WTC11 (cell line): ENCODE measurements at regions not wholly inside any gene's neighbourhood (a gene's known extent, or its start where the extent isn't known, plus 50 kb on each side); places are given as distances from the start of the nearest gene placed in this dataset.

Experiments used
- ATAC-seq: fragments of 200-7000 bp; cut with Tn5 transposase; 2 replicates; pipeline ENCODE4 v1.10.0; 2021; ENCODE audit warnings: mild to moderate bottlenecking, moderate library complexity
- CTCF ChIA-PET: fragments of 300-600 bp; sonication (Branson Sonifier 250); formaldehyde crosslinking; loops from one replicate; lab custom pipeline; 2021; ENCODE audit warnings: antibody characterized with exemption; lab: Charles Lee
- POLR2A ChIA-PET: fragments of 350-600 bp; sonication (Branson Sonifier 250); formaldehyde crosslinking; loops from one replicate; lab custom pipeline; 2021; ENCODE audit warnings: antibody characterized with exemption; lab: Charles Lee
- DNase-seq: peaks from one replicate; pipeline ENCODE4 v3.0.0; 2021; ENCODE audit warnings: low spot score
- H3K27ac Mint-ChIP-seq: 2 replicates; pipeline ENCODE4 v1.8.0; 2021; ENCODE audit warnings: mixed read lengths
- H3K27me3 Mint-ChIP-seq: 2 replicates; pipeline ENCODE4 v1.8.0; 2021; ENCODE audit warnings: low read depth, mild to moderate bottlenecking, moderate library complexity, mixed read lengths
- H3K36me3 Mint-ChIP-seq: 2 replicates; pipeline ENCODE4 v1.8.0; 2021; ENCODE audit warnings: mixed read lengths
- H3K4me1 Mint-ChIP-seq: 2 replicates; pipeline ENCODE4 v1.8.0; 2022; ENCODE audit warnings: mixed read lengths
- H3K4me3 Mint-ChIP-seq: 2 replicates; pipeline ENCODE4 v1.8.0; 2021; ENCODE audit warnings: mild to moderate bottlenecking, moderate library complexity, mixed read lengths
- H3K9me3 Mint-ChIP-seq: 2 replicates; pipeline ENCODE4 v1.8.0; 2021; ENCODE audit warnings: mixed read lengths
- ATF2 ChIP-seq: sonication (generic); formaldehyde crosslinking; IDR thresholded peaks from 2 replicates; pipeline ENCODE4 v1.8.1; 2022; ENCODE audit warnings: low read depth, missing genetic modification reagents, borderline replicate concordance
- CDX4 ChIP-seq: fragments of 250-450 bp; sonication (Bioruptor Pico); IDR thresholded peaks from 2 replicates; pipeline ENCODE4 v1.9.0; 2021; ENCODE audit warnings: moderate library complexity, mild to moderate bottlenecking, inconsistent platforms, borderline replicate concordance
- CTCF ChIP-seq: fragments of 200-600 bp; IDR thresholded peaks from 2 replicates; pipeline ENCODE4 v1.8.0; 2022; ENCODE audit warnings: antibody characterized with exemption
- FOXK1 ChIP-seq: sonication (generic); formaldehyde crosslinking; IDR thresholded peaks from 2 replicates; pipeline ENCODE4 v1.8.0; 2022; ENCODE audit warnings: mild to moderate bottlenecking, moderate library complexity, missing genetic modification reagents
- FOXP1 ChIP-seq: sonication (generic); formaldehyde crosslinking; IDR thresholded peaks from 2 replicates; pipeline ENCODE4 v1.8.0; 2022; ENCODE audit warnings: missing genetic modification reagents, mild to moderate bottlenecking, moderate library complexity, borderline replicate concordance
- HMGXB4 ChIP-seq: sonication (generic); formaldehyde crosslinking; IDR thresholded peaks from 2 replicates; pipeline ENCODE4 v1.8.1; 2023; ENCODE audit warnings: mild to moderate bottlenecking, moderate library complexity, missing genetic modification reagents
- IRF2 ChIP-seq: sonication (generic); formaldehyde crosslinking; IDR thresholded peaks from 2 replicates; pipeline ENCODE4 v1.8.0; 2022; ENCODE audit warnings: low read depth, missing genetic modification reagents, borderline replicate concordance
- JAZF1 ChIP-seq: fragments of 250-450 bp; sonication (Bioruptor Pico); IDR thresholded peaks from 2 replicates; pipeline ENCODE4 v1.9.0; 2021; ENCODE audit warnings: moderate library complexity, mild to moderate bottlenecking, inconsistent platforms
- KAT7 ChIP-seq: sonication (generic); formaldehyde crosslinking; IDR thresholded peaks from 2 replicates; pipeline ENCODE4 v1.8.1; 2023; ENCODE audit warnings: missing genetic modification reagents, mild to moderate bottlenecking, borderline replicate concordance
- MYBL2 ChIP-seq: sonication (generic); formaldehyde crosslinking; IDR thresholded peaks from 2 replicates; pipeline ENCODE4 v1.8.1; 2023; ENCODE audit warnings: mild to moderate bottlenecking, moderate library complexity, missing genetic modification reagents
- PRDM15 ChIP-seq: sonication (generic); formaldehyde crosslinking; IDR thresholded peaks from 2 replicates; pipeline ENCODE4 v1.8.0; 2022; ENCODE audit warnings: missing genetic modification reagents
- PREB ChIP-seq: sonication (generic); formaldehyde crosslinking; IDR thresholded peaks from 2 replicates; pipeline ENCODE4 v1.8.1; 2022; ENCODE audit warnings: mild to moderate bottlenecking, missing genetic modification reagents, moderate library complexity, borderline replicate concordance
- RORB ChIP-seq: fragments of 250-450 bp; sonication (Bioruptor Pico); IDR thresholded peaks from 2 replicates; pipeline ENCODE4 v1.9.0; 2021; ENCODE audit warnings: mild to moderate bottlenecking
- SMAD3 ChIP-seq: sonication (generic); formaldehyde crosslinking; IDR thresholded peaks from 2 replicates; pipeline ENCODE4 v1.8.0; 2022; ENCODE audit warnings: missing genetic modification reagents, mild to moderate bottlenecking, borderline replicate concordance
- TCF7 ChIP-seq: sonication (generic); formaldehyde crosslinking; IDR thresholded peaks from 2 replicates; pipeline ENCODE4 v1.8.0; 2022; ENCODE audit warnings: mild to moderate bottlenecking, low read depth, missing genetic modification reagents, moderate library complexity
- TEAD4 ChIP-seq: sonication (generic); formaldehyde crosslinking; IDR thresholded peaks from 2 replicates; pipeline ENCODE4 v1.8.0; 2022; ENCODE audit warnings: mild to moderate bottlenecking, missing genetic modification reagents
- TP53 ChIP-seq: sonication (generic); formaldehyde crosslinking; IDR thresholded peaks from 2 replicates; pipeline ENCODE4 v1.8.1; 2023; ENCODE audit warnings: mild to moderate bottlenecking, missing genetic modification reagents

- Mint-ChIP-seq H3K4me3 (no peak overlapping the region), H3K4me1 (peaks cover 14% of the 10 kb centered on the region), H3K9me3 (peaks cover 11% of the 10 kb centered on the region), H3K27ac (no peak overlapping the region), H3K27me3 (no peaks in the 10 kb centered on the region; the same call in 1 of the 2 replicates), H3K36me3 (peaks cover 4% of the 10 kb centered on the region)
- POLR2A ChIA-PET = no interaction called here
- no peak for DNase-seq
- ATAC-seq = no peak
- TF ChIP-seq TCF7 (CRISPR knock-in tag) (no peak), TP53 (no peak), TEAD4 (CRISPR knock-in tag) (no peak), JAZF1 (CRISPR knock-in tag) (no peak), PREB (CRISPR knock-in tag) (no peak), KAT7 (no peak), CTCF (no peak), RORB (CRISPR knock-in tag) (no peak), MYBL2 (CRISPR knock-in tag) (no peak), PRDM15 (CRISPR knock-in tag) (no peak), ATF2 (CRISPR knock-in tag) (no peak), SMAD3 (CRISPR knock-in tag) (no peak), IRF2 (CRISPR knock-in tag) (no peak), FOXP1 (no peak), HMGXB4 (CRISPR knock-in tag) (no peak), CDX4 (CRISPR knock-in tag) (no peak), FOXK1 (no peak)
- CTCF ChIA-PET = no interaction called here
Measured at GRCh38 chrX:9162698-9163097, 128.8 kb upstream of the FAM9B start.
